GM19023 (cell line): ENCODE measurements at regions not wholly inside any gene's neighbourhood (a gene's known extent, or its start where the extent isn't known, plus 50 kb on each side); places are given as distances from the start of the nearest gene placed in this dataset.

Experiments
- ATAC-seq: cut with Tn5 transposase; IDR thresholded peaks from one replicate; pipeline ENCODE4 v1.9.1; 2021; ENCODE audit warnings: mild to moderate bottlenecking, moderate library complexity; ENCODE audit not compliant: unreplicated experiment

GRCh38 chr1:84090447-84091245 is 53.4 kb upstream of the PRKACB start:
- peak; percentile 59 for ATAC-seq

GRCh38 chr1:84089867-84090266 is 54.2 kb upstream of the PRKACB start:
- ATAC-seq, result no peak

GRCh38 chr1:84089465-84089864 is 54.6 kb upstream of the PRKACB start:
- ATAC-seq, result no peak

GRCh38 chr1:84086616-84087015 is 57.5 kb upstream of the PRKACB start:
- ATAC-seq, result no peak

- no peak for ATAC-seq
Observed at GRCh38 chr1:84086189-84086588, 57.9 kb upstream of the PRKACB start.

- no peak for ATAC-seq
Observed at GRCh38 chr1:84083307-84083706, 60.8 kb upstream of the PRKACB start.

GRCh38 chr1:84078842-84079202 is 65.2 kb upstream of the PRKACB start:
- ATAC-seq, result no peak

GRCh38 chr1:84078108-84078841 is 65.8 kb upstream of the PRKACB start:
- peak; percentile 44 for ATAC-seq

- peak; percentile 94 for ATAC-seq
Observed at GRCh38 chr1:84077476-84078107, 66.5 kb upstream of the PRKACB start.

- no peak for ATAC-seq
Observed at GRCh38 chr1:84073266-84073665, 70.8 kb upstream of the PRKACB start.

GRCh38 chr1:84069236-84069845 is 70.4 kb upstream of the TTLL7 start:
- ATAC-seq, result no peak

GRCh38 chr1:84062496-84062895 is 63.6 kb upstream of the TTLL7 start:
- no peak for ATAC-seq

- no peak for ATAC-seq
Observed at GRCh38 chr1:84061336-84061735, 62.4 kb upstream of the TTLL7 start.

- ATAC-seq, result no peak
Observed at GRCh38 chr1:84060781-84061180, 61.8 kb upstream of the TTLL7 start.

GRCh38 chr1:84048820-84049219 is 49.9 kb upstream of the TTLL7 start:
- no peak for ATAC-seq
